Upper lobe of left lung (tissue), 6 donors: ENCODE measurements at regions not wholly inside any gene's neighbourhood (a gene's known extent, or its start where the extent isn't known, plus 50 kb on each side); places are given as distances from the start of the nearest gene placed in this dataset.

Source experiments
- ATAC-seq, 2 donors: fragments of 200-7000 bp; cut with Tn5 transposase; one replicate each; pipeline ENCODE4 v1.9.1; 2022; ENCODE audit warnings: mild to moderate bottlenecking in 2 of 2, moderate library complexity in 2 of 2; ENCODE audit not compliant: low FRiP score in 2 of 2
- DNase-seq, 2 donors: peaks; one replicate each; pipeline ENCODE4 v3.0.0-alpha.2; 2019 to 2020
- H3K27ac ChIP-seq, 4 donors: fragments of 200-600 bp; sonication (generic); one replicate each; pipeline ENCODE4 v1.5.1; 2016 to 2019
- H3K27me3 ChIP-seq, 4 donors: fragments of 200-600 bp; sonication (generic); one replicate each; pipeline ENCODE4 v1.5.1; 2017 to 2019
- H3K36me3 ChIP-seq, 4 donors: fragments of 200-600 bp; sonication (generic); one replicate each; pipeline ENCODE4 v1.5.1; 2016 to 2019
- H3K4me1 ChIP-seq, 4 donors: fragments of 200-600 bp; sonication (generic); one replicate each; pipeline ENCODE4 v1.5.1; 2018 to 2019
- H3K4me3 ChIP-seq, 4 donors: fragments of 200-600 bp; sonication (generic); one replicate each; pipeline ENCODE4 v1.5.1; 2017 to 2019; ENCODE audit warnings: mild to moderate bottlenecking in 2 of 4, moderate library complexity in 1 of 4
- H3K9me3 ChIP-seq, 4 donors: fragments of 200-600 bp; sonication (generic); one replicate each; pipeline ENCODE4 v1.5.1; 2018 to 2019
- EP300 ChIP-seq, 4 donors: sonication (generic); formaldehyde crosslinking; IDR thresholded peaks; one replicate each; pipeline ENCODE4 v1.5.1; 2017; ENCODE audit warnings: antibody characterized with exemption in 4 of 4, control low read depth in 2 of 4
- POLR2A ChIP-seq, 4 donors: fragments of 450-650 bp; IDR thresholded peaks; one replicate each; pipeline ENCODE4 v1.5.1; 2016 to 2017; ENCODE audit warnings: antibody characterized with exemption in 4 of 4, mild to moderate bottlenecking in 2 of 4
- POLR2AphosphoS5 ChIP-seq, 2 donors: sonication (generic); formaldehyde crosslinking; IDR thresholded peaks; one replicate each; pipeline ENCODE4 v1.5.1; 2017; ENCODE audit warnings: antibody characterized with exemption in 2 of 2
- WGBS, 2 donors: methylation state at CpG; one replicate each; pipeline ENCODE4 v1.1.5; 2017 to 2018; 5-methylcytosine and 5-hydroxymethylcytosine counted together
- TF ChIP-seq, protein P1 (sequence below), 6 experiments: fragments of 450-650 bp in 4 of 6; fragments of 200-600 bp in 2 of 6; sonication (generic) in 2 of 6; IDR thresholded peaks; one replicate each; pipeline ENCODE4 v1.5.1; 2016 to 2019; ENCODE audit warnings: antibody characterized with exemption in 6 of 6
- donor health status: DM: no; HTN: no; CAD: no; lungs with moderate emphysema.
- donor health status: DM: no; HTN: yes; CAD: no; lungs with severe emphysema.

- TF ChIP-seq, protein P1, sequence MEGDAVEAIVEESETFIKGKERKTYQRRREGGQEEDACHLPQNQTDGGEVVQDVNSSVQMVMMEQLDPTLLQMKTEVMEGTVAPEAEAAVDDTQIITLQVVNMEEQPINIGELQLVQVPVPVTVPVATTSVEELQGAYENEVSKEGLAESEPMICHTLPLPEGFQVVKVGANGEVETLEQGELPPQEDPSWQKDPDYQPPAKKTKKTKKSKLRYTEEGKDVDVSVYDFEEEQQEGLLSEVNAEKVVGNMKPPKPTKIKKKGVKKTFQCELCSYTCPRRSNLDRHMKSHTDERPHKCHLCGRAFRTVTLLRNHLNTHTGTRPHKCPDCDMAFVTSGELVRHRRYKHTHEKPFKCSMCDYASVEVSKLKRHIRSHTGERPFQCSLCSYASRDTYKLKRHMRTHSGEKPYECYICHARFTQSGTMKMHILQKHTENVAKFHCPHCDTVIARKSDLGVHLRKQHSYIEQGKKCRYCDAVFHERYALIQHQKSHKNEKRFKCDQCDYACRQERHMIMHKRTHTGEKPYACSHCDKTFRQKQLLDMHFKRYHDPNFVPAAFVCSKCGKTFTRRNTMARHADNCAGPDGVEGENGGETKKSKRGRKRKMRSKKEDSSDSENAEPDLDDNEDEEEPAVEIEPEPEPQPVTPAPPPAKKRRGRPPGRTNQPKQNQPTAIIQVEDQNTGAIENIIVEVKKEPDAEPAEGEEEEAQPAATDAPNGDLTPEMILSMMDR (IDR thresholded peaks at IDR 0.05), result no peak
- TF ChIP-seq EP300 (IDR thresholded peaks at IDR 0.05) (no peak), POLR2A (IDR thresholded peaks at IDR 0.05) (no peak), POLR2AphosphoS5 (IDR thresholded peaks at IDR 0.05) (no peak)
- H3K27ac ChIP-seq, result no peak overlapping the region
- WGBS, 2 donors, result 7 to 17% methylated on average over 1 of the region's 1 CpG
- H3K4me3 ChIP-seq, result no peak overlapping the region
- H3K27me3 ChIP-seq, result no peaks in the 10 kb centered on the region
- no peak for ATAC-seq
- H3K4me1 ChIP-seq, result no peaks in the 10 kb centered on the region
- H3K9me3 ChIP-seq, result no peaks in the 10 kb centered on the region
- no peak for DNase-seq
- H3K36me3 ChIP-seq, result no peaks in the 10 kb centered on the region
Observed at GRCh38 chr13:93080587-93080986, 146.0 kb upstream of the GPC6 start.

- no peaks in the 10 kb centered on the region for H3K27me3 ChIP-seq
- ATAC-seq (no peak), DNase-seq (no peak)
- TF ChIP-seq POLR2AphosphoS5 (IDR thresholded peaks at IDR 0.05) (no peak), EP300 (IDR thresholded peaks at IDR 0.05) (no peak), POLR2A (IDR thresholded peaks at IDR 0.05) (no peak)
- TF ChIP-seq, protein P1 (IDR thresholded peaks at IDR 0.05), result no peak
- H3K36me3 ChIP-seq, result no peaks in the 10 kb centered on the region
- H3K4me3 ChIP-seq, result no peak overlapping the region
- WGBS, 2 donors, result 46 to 58% methylated on average over 2 of the region's 2 CpGs
- no peaks in the 10 kb centered on the region for H3K4me1 ChIP-seq
- no peaks in the 10 kb centered on the region for H3K9me3 ChIP-seq
- no peak overlapping the region for H3K27ac ChIP-seq
Observed at GRCh38 chr13:93086329-93086728, 140.3 kb upstream of the GPC6 start.

- H3K27ac ChIP-seq, result no peak overlapping the region
- WGBS, 2 donors, result 88 to 91% methylated on average over 6 of the region's 6 CpGs
- no peaks in the 10 kb centered on the region for H3K9me3 ChIP-seq
- H3K4me1 ChIP-seq, result no peaks in the 10 kb centered on the region
- H3K4me3 ChIP-seq, result no peak overlapping the region
- TF ChIP-seq POLR2AphosphoS5 (IDR thresholded peaks at IDR 0.05), result no peak
- TF ChIP-seq, protein P1 (IDR thresholded peaks at IDR 0.05), result no peak
- no peak for TF ChIP-seq POLR2A (IDR thresholded peaks at IDR 0.05)
- no peak for TF ChIP-seq EP300 (IDR thresholded peaks at IDR 0.05)
- ATAC-seq (no peak), DNase-seq (no peak)
- H3K36me3 ChIP-seq, result no peaks in the 10 kb centered on the region
- H3K27me3 ChIP-seq, result no peaks in the 10 kb centered on the region
Observed at GRCh38 chr13:93098972-93099371, 127.6 kb upstream of the GPC6 start.

DNA sequence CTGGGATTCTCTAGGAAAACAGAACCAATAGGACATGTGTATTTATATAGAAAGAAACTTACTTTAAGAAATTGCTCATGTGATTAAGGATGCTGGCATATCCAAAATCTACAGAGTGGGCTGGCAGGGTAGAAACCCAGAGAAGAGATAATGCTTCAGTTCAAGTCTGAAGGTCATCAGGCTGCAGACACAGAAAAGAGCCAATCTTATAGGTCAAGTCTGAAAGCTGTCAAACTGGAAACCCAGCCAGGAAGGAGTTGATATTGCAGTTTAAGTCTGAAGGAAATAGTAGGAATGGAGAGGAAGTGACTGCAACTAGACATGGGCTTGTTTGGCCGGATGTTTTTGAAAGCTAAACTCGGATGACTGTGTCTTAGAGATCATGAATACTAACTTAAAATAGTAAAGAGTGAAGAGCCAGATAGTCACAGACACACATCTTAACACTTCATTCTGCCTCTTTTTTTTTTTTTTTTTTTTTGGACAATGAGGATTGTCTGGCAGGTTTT lies 125.3 kb upstream of the GPC6 start:
- DNase-seq (no peak), ATAC-seq (no peak)
- Histone ChIP-seq H3K4me3 (no peak overlapping the region), H3K9me3 (no peaks in the 10 kb centered on the region), H3K36me3 (no peaks in the 10 kb centered on the region), H3K4me1 (no peaks in the 10 kb centered on the region), H3K27ac (no peak overlapping the region), H3K27me3 (no peaks in the 10 kb centered on the region)
- 36 to 46% methylated on average over 2 of the region's 2 CpGs for WGBS, 2 donors
- TF ChIP-seq POLR2AphosphoS5 (IDR thresholded peaks at IDR 0.05), result no peak

DNA sequence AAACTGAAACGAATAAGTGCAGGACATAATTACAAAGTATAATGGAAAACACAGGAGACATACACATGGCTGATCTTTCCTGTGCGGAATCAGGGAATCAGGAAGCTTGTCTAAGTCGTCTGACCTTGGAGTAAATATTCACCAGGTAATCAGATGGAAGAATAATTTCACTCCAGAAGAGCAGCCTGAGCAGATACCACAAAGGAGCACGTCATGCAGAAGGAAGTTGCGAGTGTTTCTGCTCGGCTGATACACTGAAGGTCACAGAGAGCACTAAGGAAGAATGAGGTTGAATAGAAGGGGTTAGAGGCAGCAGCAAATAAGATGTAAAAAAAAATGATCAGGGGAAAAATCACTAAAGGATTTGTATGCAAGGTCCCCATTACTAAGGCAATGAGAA lies 122.3 kb upstream of the GPC6 start:
- H3K4me1 ChIP-seq, result no peaks in the 10 kb centered on the region
- H3K36me3 ChIP-seq, result no peaks in the 10 kb centered on the region
- H3K27ac ChIP-seq, result no peak overlapping the region
- DNase-seq (no peak), ATAC-seq (no peak)
- H3K27me3 ChIP-seq, result no peaks in the 10 kb centered on the region
- no peak overlapping the region for H3K4me3 ChIP-seq
- 69 to 78% methylated on average over 6 of the region's 6 CpGs for WGBS, 2 donors
- TF ChIP-seq EP300 (IDR thresholded peaks at IDR 0.05) (no peak), POLR2A (IDR thresholded peaks at IDR 0.05) (no peak), POLR2AphosphoS5 (IDR thresholded peaks at IDR 0.05) (no peak)
- TF ChIP-seq, protein P1 (IDR thresholded peaks at IDR 0.05), result no peak
- H3K9me3 ChIP-seq, result no peaks in the 10 kb centered on the region
